Gastroesophageal sphincter (tissue), 3 donors: ENCODE measurements at regions not wholly inside any gene's neighbourhood (a gene's known extent, or its start where the extent isn't known, plus 50 kb on each side); places are given as distances from the start of the nearest gene placed in this dataset.

ENCODE experiments used
- POLR2A ChIP-seq, 2 donors: fragments of 450-650 bp; IDR thresholded peaks; one replicate each; pipeline ENCODE4 v1.6.1; 2017; ENCODE audit warnings: antibody characterized with exemption in 2 of 2, mild to moderate bottlenecking in 2 of 2, moderate library complexity in 1 of 2
- TF ChIP-seq, protein P1 (sequence below), 4 experiments: fragments of 200-600 bp in 2 of 4; fragments of 450-650 bp in 2 of 4; sonication (generic) in 1 of 4; IDR thresholded peaks; one replicate each; pipeline ENCODE4 v1.5.1; 2017 to 2019; ENCODE audit warnings: antibody characterized with exemption in 4 of 4, mild to moderate bottlenecking in 2 of 4, moderate library complexity in 2 of 4

DNA sequence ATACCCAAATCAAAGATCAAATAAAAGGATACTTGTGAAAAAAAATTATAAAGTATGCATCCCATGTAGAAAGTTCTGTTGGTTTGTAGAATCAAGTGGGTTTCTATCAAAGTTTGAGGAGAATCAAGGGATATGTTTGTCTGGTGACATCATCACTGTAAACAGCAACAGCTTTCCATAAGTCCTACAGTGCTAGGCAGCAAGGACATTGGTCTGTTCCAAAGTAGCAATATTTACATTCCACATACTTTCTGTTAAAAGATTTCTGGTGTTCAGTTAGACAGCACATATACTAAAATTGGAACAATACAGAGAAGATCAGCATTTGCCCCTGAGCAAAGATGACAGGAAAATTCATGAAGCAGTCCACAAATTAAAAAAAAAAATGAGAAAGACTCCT is 683.9 kb downstream of the XPNPEP1 start:
- no peak for TF ChIP-seq POLR2A (IDR thresholded peaks at IDR 0.05)
- TF ChIP-seq, protein P1, sequence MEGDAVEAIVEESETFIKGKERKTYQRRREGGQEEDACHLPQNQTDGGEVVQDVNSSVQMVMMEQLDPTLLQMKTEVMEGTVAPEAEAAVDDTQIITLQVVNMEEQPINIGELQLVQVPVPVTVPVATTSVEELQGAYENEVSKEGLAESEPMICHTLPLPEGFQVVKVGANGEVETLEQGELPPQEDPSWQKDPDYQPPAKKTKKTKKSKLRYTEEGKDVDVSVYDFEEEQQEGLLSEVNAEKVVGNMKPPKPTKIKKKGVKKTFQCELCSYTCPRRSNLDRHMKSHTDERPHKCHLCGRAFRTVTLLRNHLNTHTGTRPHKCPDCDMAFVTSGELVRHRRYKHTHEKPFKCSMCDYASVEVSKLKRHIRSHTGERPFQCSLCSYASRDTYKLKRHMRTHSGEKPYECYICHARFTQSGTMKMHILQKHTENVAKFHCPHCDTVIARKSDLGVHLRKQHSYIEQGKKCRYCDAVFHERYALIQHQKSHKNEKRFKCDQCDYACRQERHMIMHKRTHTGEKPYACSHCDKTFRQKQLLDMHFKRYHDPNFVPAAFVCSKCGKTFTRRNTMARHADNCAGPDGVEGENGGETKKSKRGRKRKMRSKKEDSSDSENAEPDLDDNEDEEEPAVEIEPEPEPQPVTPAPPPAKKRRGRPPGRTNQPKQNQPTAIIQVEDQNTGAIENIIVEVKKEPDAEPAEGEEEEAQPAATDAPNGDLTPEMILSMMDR (IDR thresholded peaks at IDR 0.05) = no peak
